ENCODE measurements at regions not wholly inside any gene's neighbourhood (a gene's known extent, or its start where the extent isn't known, plus 50 kb on each side); places are given as distances from the start of the nearest gene placed in this dataset.

- H3K4me1 ChIP-seq, result no peaks in the 10 kb centered on the region
- H3K4me3 ChIP-seq, result no peak overlapping the region
- WGBS, 2 donors, result 42 to 65% methylated on average over 3 to 4 of the region's 4 CpGs
- no peaks in the 10 kb centered on the region for H3K9me3 ChIP-seq
- intact Hi-C loops (cut with DNase I), result no loop called here
- H3K36me3 ChIP-seq, result no peaks in the 10 kb centered on the region
- no peak overlapping the region for H3K27ac ChIP-seq
- peaks cover 0 to 14% (median 0%) of the 10 kb centered on the region in 4 donors for H3K27me3 ChIP-seq
- no peak for DNase-seq
- TF ChIP-seq CTCF (IDR thresholded peaks at IDR 0.05), result no peak
- TF ChIP-seq POLR2A (IDR thresholded peaks at IDR 0.05), result no peak
Measured at GRCh38 chr10:125472010-125472607, 210.9 kb downstream of the TEX36 start.

- Histone ChIP-seq H3K27me3 (no peaks in the 10 kb centered on the region), H3K4me1 (no peaks in the 10 kb centered on the region), H3K27ac (no peak overlapping the region), H3K36me3 (no peaks in the 10 kb centered on the region), H3K9me3 (no peaks in the 10 kb centered on the region), H3K4me3 (no peak overlapping the region)
- intact Hi-C loops (cut with DNase I), result no loop called here
- WGBS, 2 donors, result 85 to 94% methylated on average over 16 of the region's 16 CpGs
- DNase-seq, result no peak
- no peak for TF ChIP-seq CTCF (IDR thresholded peaks at IDR 0.05)
- no peak for TF ChIP-seq POLR2A (IDR thresholded peaks at IDR 0.05)
Measured at GRCh38 chr10:125468278-125468677, 214.7 kb downstream of the TEX36 start.

DNA sequence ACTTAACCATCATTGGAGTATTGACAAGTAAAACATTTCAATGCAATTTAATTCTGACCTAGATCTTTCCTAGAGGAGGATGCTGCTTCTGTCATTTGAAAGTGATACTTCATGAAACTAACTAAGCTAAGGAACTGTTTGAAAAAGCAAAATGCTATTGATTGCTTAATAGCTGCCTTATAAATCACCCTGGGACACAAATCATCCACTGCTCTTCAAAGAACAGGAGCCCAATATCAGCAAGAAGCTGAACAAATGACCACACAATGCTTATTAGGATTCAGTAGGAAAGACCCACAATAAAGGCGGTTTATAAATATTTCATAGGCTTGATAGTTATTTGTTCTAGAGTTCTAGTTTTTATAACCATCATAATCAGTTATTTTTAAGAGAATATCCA is 216.3 kb downstream of the TEX36 start:
- DNase-seq, result no peak
- no peak overlapping the region for H3K4me3 ChIP-seq
- peaks cover 0 to 4% (median 0%) of the 10 kb centered on the region in 4 donors for H3K27me3 ChIP-seq
- TF ChIP-seq POLR2A (IDR thresholded peaks at IDR 0.05) (no peak), CTCF (IDR thresholded peaks at IDR 0.05) (no peak)
- H3K4me1 ChIP-seq, result no peaks in the 10 kb centered on the region
- no peaks in the 10 kb centered on the region for H3K36me3 ChIP-seq
- 84 to 94% methylated on average over 1 of the region's 1 CpG for WGBS, 2 donors
- no peak overlapping the region for H3K27ac ChIP-seq
- H3K9me3 ChIP-seq, result no peaks in the 10 kb centered on the region
- intact Hi-C loops (cut with DNase I), result no loop called here

- DNase-seq, result no peak
- Histone ChIP-seq H3K9me3 (no peaks in the 10 kb centered on the region), H3K4me3 (no peak overlapping the region), H3K27ac (no peak overlapping the region), H3K4me1 (no peaks in the 10 kb centered on the region), H3K36me3 (no peaks in the 10 kb centered on the region), H3K27me3 (peaks cover 0 to 8% (median 0%) of the 10 kb centered on the region in 4 donors)
- WGBS, 2 donors, result 77 to 91% methylated on average over 2 of the region's 2 CpGs
- intact Hi-C loops (cut with DNase I), result no loop called here
- TF ChIP-seq CTCF (IDR thresholded peaks at IDR 0.05) (no peak), POLR2A (IDR thresholded peaks at IDR 0.05) (no peak)
Measured at GRCh38 chr10:125462845-125463244, 220.1 kb downstream of the TEX36 start.

- peaks cover 0 to 6% (median 0%) of the 10 kb centered on the region in 3 donors for H3K4me1 ChIP-seq
- TF ChIP-seq POLR2A (IDR thresholded peaks at IDR 0.05) (no peak), CTCF (IDR thresholded peaks at IDR 0.05) (no peak)
- intact Hi-C loops (cut with DNase I), result no loop called here
- H3K27ac ChIP-seq, result no peak overlapping the region
- H3K27me3 ChIP-seq, result peaks cover 0 to 8% (median 0%) of the 10 kb centered on the region in 4 donors
- H3K36me3 ChIP-seq, result no peaks in the 10 kb centered on the region
- H3K9me3 ChIP-seq, result no peaks in the 10 kb centered on the region
- no peak overlapping the region for H3K4me3 ChIP-seq
- DNase-seq, result no peak
- WGBS, 2 donors, result 85 to 94% methylated on average over 4 of the region's 4 CpGs
Measured at GRCh38 chr10:125460326-125460725, 222.6 kb downstream of the TEX36 start.

All from esophagus squamous epithelium (tissue), 5 donors.